DMS 273 (cell line): ENCODE measurements at regions not wholly inside any gene's neighbourhood (a gene's known extent, or its start where the extent isn't known, plus 50 kb on each side); places are given as distances from the start of the nearest gene placed in this dataset.

Experiments used
- DNase-seq: peaks from one replicate; lab custom pipeline; 2025; ENCODE audit not compliant: unreplicated experiment; lab: John Stamatoyannopoulos, UW

- DNase-seq, result no peak
These were observed 65.7 kb downstream of the UNC5CL start for GRCh38 chr6:40973304-40973703.

GRCh38 chr6:40972814-40973213 lies 66.2 kb downstream of the UNC5CL start:
- no peak for DNase-seq

GRCh38 chr6:40972190-40972589 lies 66.8 kb downstream of the UNC5CL start:
- DNase-seq, result no peak

- DNase-seq, result no peak
These were observed 70.3 kb downstream of the UNC5CL start for GRCh38 chr6:40968620-40969164.

GRCh38 chr6:40966860-40967259 lies 72.2 kb downstream of the UNC5CL start:
- no peak for DNase-seq

GRCh38 chr6:40965046-40965445 lies 74.0 kb downstream of the UNC5CL start:
- no peak for DNase-seq

GRCh38 chr6:40963019-40963418 lies 76.0 kb downstream of the UNC5CL start:
- no peak for DNase-seq

- DNase-seq, result no peak
These were observed 76.8 kb downstream of the UNC5CL start for GRCh38 chr6:40962241-40962640.

GRCh38 chr6:40961831-40962230 lies 77.2 kb downstream of the UNC5CL start:
- DNase-seq, result no peak

GRCh38 chr6:40960742-40961430 lies 78.1 kb downstream of the UNC5CL start:
- DNase-seq, result peak; percentile 31

- no peak for DNase-seq
These were observed 79.2 kb downstream of the UNC5CL start for GRCh38 chr6:40959781-40960327.

GRCh38 chr6:40958738-40959137 lies 80.3 kb downstream of the UNC5CL start:
- no peak for DNase-seq

GRCh38 chr6:40957616-40958492 lies 81.2 kb downstream of the UNC5CL start:
- DNase-seq, result no peak

- DNase-seq, result no peak
These were observed 82.1 kb downstream of the UNC5CL start for GRCh38 chr6:40956936-40957335.

GRCh38 chr6:40955178-40955545 lies 83.9 kb downstream of the UNC5CL start:
- DNase-seq, result no peak

- no peak for DNase-seq
These were observed 84.4 kb downstream of the UNC5CL start for GRCh38 chr6:40954446-40955177.

- no peak for DNase-seq
These were observed 85.5 kb downstream of the UNC5CL start for GRCh38 chr6:40953486-40953885.

GRCh38 chr6:40950986-40951698 lies 87.9 kb downstream of the UNC5CL start:
- no peak for DNase-seq

GRCh38 chr6:40948570-40948969 lies 90.5 kb downstream of the UNC5CL start:
- no peak for DNase-seq

GRCh38 chr6:40947876-40948526 lies 91.0 kb downstream of the UNC5CL start:
- no peak for DNase-seq
